Urothelium cell line (cell line): ENCODE measurements at regions not wholly inside any gene's neighbourhood (a gene's known extent, or its start where the extent isn't known, plus 50 kb on each side); places are given as distances from the start of the nearest gene placed in this dataset.

Source experiments
- DNase-seq: peaks from one replicate; pipeline ENCODE4 v3.0.0; 2011; ENCODE audit warnings: low spot score, mixed read lengths
- FAIRE-seq: peaks from 2 replicates; lab custom pipeline; 2011; peaks lifted over from hg19 to GRCh38; lab: Jason Lieb, UNC

- FAIRE-seq (no peak), DNase-seq (no peak)
Observed at GRCh38 chr3:95049841-95050240, 987.0 kb downstream of the NSUN3 start.

GRCh38 chr3:95055288-95055687, 992.4 kb downstream of the NSUN3 start:
- DNase-seq = no peak
- FAIRE-seq = no peak

GRCh38 chr3:95082191-95082590, 1019.3 kb downstream of the NSUN3 start:
- DNase-seq (no peak), FAIRE-seq (no peak)

- FAIRE-seq (no peak), DNase-seq (no peak)
Observed at GRCh38 chr3:95084738-95085137, 1021.9 kb downstream of the NSUN3 start.

GRCh38 chr3:95088464-95088863, 1025.6 kb downstream of the NSUN3 start:
- no peak for FAIRE-seq

GRCh38 chr3:95097493-95097892, 1034.6 kb downstream of the NSUN3 start:
- no peak for DNase-seq
- FAIRE-seq = no peak

More at GRCh38 chr3:95088464-95088863, 1025.6 kb downstream of the NSUN3 start:
- DNase-seq = no peak

GRCh38 chr3:95120921-95121320, 1058.1 kb downstream of the NSUN3 start:
- no peak for FAIRE-seq
- DNase-seq = peak; percentile 9

GRCh38 chr3:95123104-95123503, 1060.2 kb downstream of the NSUN3 start:
- peak; percentile 13 for FAIRE-seq
- no peak for DNase-seq

GRCh38 chr3:95134693-95135413, 1072.0 kb downstream of the NSUN3 start:
- no peak for FAIRE-seq

GRCh38 chr3:95148107-95148506, 1085.2 kb downstream of the NSUN3 start:
- no peak for DNase-seq
- FAIRE-seq = no peak

More at GRCh38 chr3:95134693-95135413, 1072.0 kb downstream of the NSUN3 start:
- no peak for DNase-seq

GRCh38 chr3:95151590-95151989, 1088.7 kb downstream of the NSUN3 start:
- FAIRE-seq (no peak), DNase-seq (no peak)

GRCh38 chr3:95154766-95155165, 1091.9 kb downstream of the NSUN3 start:
- DNase-seq (peak; percentile 58), FAIRE-seq (no peak)

- DNase-seq (no peak), FAIRE-seq (no peak)
Observed at GRCh38 chr3:95162794-95163193, 1099.9 kb downstream of the NSUN3 start.

GRCh38 chr3:95167748-95168147, 1104.9 kb downstream of the NSUN3 start:
- no peak for FAIRE-seq
- no peak for DNase-seq

- DNase-seq = no peak
- FAIRE-seq = peak; percentile 59
Observed at GRCh38 chr3:95168526-95168925, 1105.7 kb downstream of the NSUN3 start.

- DNase-seq = no peak
- FAIRE-seq = no peak
Observed at GRCh38 chr3:95172164-95172943, 1109.5 kb downstream of the NSUN3 start.

GRCh38 chr3:95177096-95177495, 1114.2 kb downstream of the NSUN3 start:
- FAIRE-seq (no peak), DNase-seq (no peak)

GRCh38 chr3:95184038-95184437, 1121.2 kb downstream of the NSUN3 start:
- FAIRE-seq = no peak
- no peak for DNase-seq

GRCh38 chr3:95189348-95189747, 1126.5 kb downstream of the NSUN3 start:
- FAIRE-seq (no peak), DNase-seq (no peak)

GRCh38 chr3:95197661-95198060, 1134.8 kb downstream of the NSUN3 start:
- no peak for FAIRE-seq
- no peak for DNase-seq

- FAIRE-seq = no peak
- DNase-seq = no peak
Observed at GRCh38 chr3:95200384-95200783, 1137.5 kb downstream of the NSUN3 start.

- DNase-seq = no peak
- FAIRE-seq = no peak
Observed at GRCh38 chr3:95210878-95211277, 1148.0 kb downstream of the NSUN3 start.
